GM23248 (cell line): ENCODE measurements at regions not wholly inside any gene's neighbourhood (a gene's known extent, or its start where the extent isn't known, plus 50 kb on each side); places are given as distances from the start of the nearest gene placed in this dataset.

Experiments used
- EZH2 ChIP-seq: fragments of 200-600 bp; sonication (generic); IDR thresholded peaks from 2 replicates; pipeline ENCODE4 v1.6.1; 2018; ENCODE audit warnings: antibody characterized with exemption, mild to moderate bottlenecking; ENCODE audit not compliant: insufficient read depth, poor library complexity, severe bottlenecking
- EZH2phosphoT487 ChIP-seq: fragments of 200-600 bp; sonication (generic); IDR thresholded peaks from 2 replicates; pipeline ENCODE4 v1.6.1; 2018; ENCODE audit warnings: antibody characterized with exemption, moderate library complexity, mild to moderate bottlenecking, low read depth; ENCODE audit not compliant: insufficient read depth

- TF ChIP-seq EZH2 (no peak), EZH2phosphoT487 (no peak)
Measured at GRCh38 chr1:214918745-214919144, 163.8 kb upstream of the KCNK2 start.
